ENCODE measurements at regions not wholly inside any gene's neighbourhood (a gene's known extent, or its start where the extent isn't known, plus 50 kb on each side); places are given as distances from the start of the nearest gene placed in this dataset.

DNA sequence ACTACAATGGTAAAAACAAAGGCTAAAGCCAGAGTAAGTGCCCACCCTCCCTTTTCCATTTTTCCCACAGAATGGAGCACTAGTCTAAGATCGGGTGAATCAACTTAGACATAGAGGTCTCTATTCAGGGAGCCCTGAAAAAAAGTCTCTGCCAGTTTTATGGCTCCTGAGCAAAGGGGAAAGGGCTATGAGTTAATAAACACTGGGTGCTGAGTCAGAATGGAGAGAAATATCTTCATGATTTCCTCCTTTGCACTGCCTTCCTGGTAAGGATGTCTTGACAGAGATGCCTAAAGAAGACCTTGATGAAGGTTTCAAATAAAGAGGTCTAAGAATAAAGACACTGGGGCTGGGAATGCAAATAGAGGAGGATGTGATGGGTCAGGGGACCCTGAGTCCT is 607.4 kb upstream of the MBL2 start:
- H3K36me3 ChIP-seq (ENCODE audit: low read depth): no peaks in the 10 kb centered on the region
- CTCF ChIA-PET: no interaction called here
- no peak overlapping the region for H3K4me2 ChIP-seq
- POLR2A ChIA-PET (ENCODE audit: unreplicated experiment): no interaction called here
- no TSS peak for BruUV-seq (replicated peaks)
- intact Hi-C loops (cut with micrococcal nuclease; ENCODE audit: unreplicated experiment): loop anchor here (10.0 kb wide), 1 partner anchor 55 kb away; no protein-coding TSS in a partner anchor
- no peak for DNase-seq
- no peaks in the 10 kb centered on the region for H3K4me1 ChIP-seq (replicated peaks; ENCODE audit: insufficient read depth)
- no peak overlapping the region for H3K27ac ChIP-seq
- no peak overlapping the region for H2AFZ ChIP-seq
- H3F3A ChIP-seq (ENCODE audit: insufficient read depth, low read depth): no peaks in the 10 kb centered on the region
- H3K79me2 ChIP-seq (ENCODE audit: low read depth): no peaks in the 10 kb centered on the region
- H3K27me3 ChIP-seq (ENCODE audit: insufficient read depth, low read depth): no peaks in the 10 kb centered on the region
- H3K9me3 ChIP-seq (ENCODE audit: insufficient read depth, low read depth): no peaks in the 10 kb centered on the region
- TF ChIP-seq EZH2 (IDR thresholded peaks at IDR 0.05; ENCODE audit: low read depth) (no peak), CTCF (conservative IDR thresholded peaks at IDR 0.05) (no peak)
- H4K20me1 ChIP-seq (ENCODE audit: insufficient read depth): no peaks in the 10 kb centered on the region
- no peaks in the 10 kb centered on the region for H3K9me2 ChIP-seq (ENCODE audit: insufficient read depth)
- no peak overlapping the region for H3K4me3 ChIP-seq

GRCh38 chr10:53370347-53370746 is 597.8 kb upstream of the MBL2 start:
- Histone ChIP-seq H3F3A (ENCODE audit: insufficient read depth, low read depth) (no peaks in the 10 kb centered on the region), H3K36me3 (ENCODE audit: low read depth) (no peaks in the 10 kb centered on the region), H3K4me2 (no peak overlapping the region), H3K27me3 (ENCODE audit: insufficient read depth, low read depth) (no peaks in the 10 kb centered on the region), H2AFZ (no peak overlapping the region), H3K79me2 (ENCODE audit: low read depth) (no peaks in the 10 kb centered on the region), H4K20me1 (ENCODE audit: insufficient read depth) (no peaks in the 10 kb centered on the region), H3K4me1 (replicated peaks; ENCODE audit: insufficient read depth) (no peaks in the 10 kb centered on the region), H3K9me2 (ENCODE audit: insufficient read depth) (no peaks in the 10 kb centered on the region), H3K9me3 (ENCODE audit: insufficient read depth, low read depth) (no peaks in the 10 kb centered on the region), H3K27ac (no peak overlapping the region), H3K4me3 (no peak overlapping the region)
- no TSS peak for BruUV-seq (replicated peaks)
- intact Hi-C loops (cut with micrococcal nuclease; ENCODE audit: unreplicated experiment): no loop called here
- ChIA-PET POLR2A (ENCODE audit: unreplicated experiment) (no interaction called here), CTCF (no interaction called here)
- no peak for DNase-seq
- TF ChIP-seq CTCF (conservative IDR thresholded peaks at IDR 0.05): no peak
- TF ChIP-seq EZH2 (IDR thresholded peaks at IDR 0.05; ENCODE audit: low read depth): no peak

GRCh38 chr10:53361936-53362335 is 589.4 kb upstream of the MBL2 start:
- ChIA-PET POLR2A (ENCODE audit: unreplicated experiment) (no interaction called here), CTCF (no interaction called here)
- Histone ChIP-seq H2AFZ (no peak overlapping the region), H3K4me1 (replicated peaks; ENCODE audit: insufficient read depth) (no peaks in the 10 kb centered on the region), H3K9me3 (ENCODE audit: insufficient read depth, low read depth) (no peaks in the 10 kb centered on the region), H3K27me3 (ENCODE audit: insufficient read depth, low read depth) (no peaks in the 10 kb centered on the region), H3K79me2 (ENCODE audit: low read depth) (no peaks in the 10 kb centered on the region), H3K4me3 (no peak overlapping the region), H3K27ac (no peak overlapping the region), H3F3A (ENCODE audit: insufficient read depth, low read depth) (no peaks in the 10 kb centered on the region), H3K4me2 (no peak overlapping the region), H3K9me2 (ENCODE audit: insufficient read depth) (no peaks in the 10 kb centered on the region), H3K36me3 (ENCODE audit: low read depth) (no peaks in the 10 kb centered on the region), H4K20me1 (ENCODE audit: insufficient read depth) (no peaks in the 10 kb centered on the region)
- no peak for DNase-seq
- TF ChIP-seq EZH2 (IDR thresholded peaks at IDR 0.05; ENCODE audit: low read depth) (no peak), CTCF (conservative IDR thresholded peaks at IDR 0.05) (no peak)
- no TSS peak for BruUV-seq (replicated peaks)
- intact Hi-C loops (cut with micrococcal nuclease; ENCODE audit: unreplicated experiment): no loop called here
